SK-N-SH (cell line): ENCODE measurements at regions not wholly inside any gene's neighbourhood (a gene's known extent, or its start where the extent isn't known, plus 50 kb on each side); places are given as distances from the start of the nearest gene placed in this dataset.

Experiments used
- CTCF ChIA-PET: fragments of 300-600, 350-600 bp; formaldehyde crosslinking; extraction: SDS; loops from one replicate; lab custom pipeline; 2021; lab: Yijun Ruan, JAX
- POLR2A ChIA-PET: fragments of 350-600 bp; sonication (Branson Sonifier 250); formaldehyde crosslinking; extraction: SDS; loops from one replicate; lab custom pipeline; 2020; ENCODE audit warnings: antibody characterized with exemption, inconsistent platforms; lab: Yijun Ruan, JAX
- DNase-seq: peaks from one replicate; pipeline ENCODE4 v3.0.0; 2012
- H2AFZ ChIP-seq: fragments of 200-600 bp; sonication (generic); 2 replicates; pipeline ENCODE4 v1.8.1; 2016; ENCODE audit warnings: antibody characterized with exemption, mild to moderate bottlenecking, low read depth
- H3F3A ChIP-seq: fragments of 200-600 bp; sonication (generic); replicated peaks from 2 replicates; pipeline ENCODE3; 2016; ENCODE audit warnings: antibody characterized with exemption, mild to moderate bottlenecking; ENCODE audit not compliant: insufficient read depth
- H3K27ac ChIP-seq, 2 experiments: fragments of 200-500 bp in 1 of 2; fragments of 200-600 bp in 1 of 2; sonication (Bioruptor generic) in 1 of 2; sonication (generic), shearing (Covaris generic) in 1 of 2; 2 replicates each; pipeline versions ENCODE4 v1.5.1 to v1.6.1; 2014 to 2016; ENCODE audit warnings: low read depth in 2 of 2, inconsistent platforms in 1 of 2, low read length in 1 of 2, mild to moderate bottlenecking in 1 of 2, mixed read lengths in 1 of 2
- H3K27me3 ChIP-seq: fragments of 200-600 bp; sonication (generic), shearing (Covaris generic); 2 replicates; pipeline ENCODE4 v1.6.1; 2016; ENCODE audit warnings: mixed run types; ENCODE audit not compliant: insufficient read depth
- H3K36me3 ChIP-seq, 2 experiments: fragments of 200-500 bp in 1 of 2; fragments of 200-600 bp in 1 of 2; sonication (Bioruptor generic) in 1 of 2; sonication (generic) in 1 of 2; replicated peaks in 1 of 2; 2 replicates each; pipeline versions ENCODE3 to v1.5.1; 2014 to 2016; ENCODE audit warnings: low read length in 1 of 2, mild to moderate bottlenecking in 1 of 2; ENCODE audit not compliant: insufficient read depth in 2 of 2, control insufficient read depth in 1 of 2
- H3K4me1 ChIP-seq, 2 experiments: fragments of 200-500 bp in 1 of 2; fragments of 200-600 bp in 1 of 2; sonication (Bioruptor generic) in 1 of 2; sonication (generic), shearing (Covaris generic) in 1 of 2; 2 replicates each; pipeline versions ENCODE4 v1.5.1 to v1.6.1; 2014 to 2016; ENCODE audit warnings: low read depth in 1 of 2, low read length in 1 of 2, mixed run types in 1 of 2; ENCODE audit not compliant: insufficient read depth in 2 of 2, control insufficient read depth in 1 of 2
- H3K4me2 ChIP-seq: fragments of 200-600 bp; sonication (generic), shearing (Covaris generic); 2 replicates; pipeline ENCODE4 v1.6.1; 2017; ENCODE audit warnings: mixed run types
- H3K4me3 ChIP-seq, 2 experiments: fragments of 200-500 bp in 1 of 2; fragments of 200-600 bp in 1 of 2; sonication (Bioruptor generic) in 1 of 2; sonication (generic), shearing (Covaris generic) in 1 of 2; 2 replicates each; pipeline versions ENCODE4 v1.5.1 to v1.8.1; 2014 to 2016; ENCODE audit warnings: low read depth in 2 of 2, inconsistent platforms in 1 of 2, low read length in 1 of 2, mild to moderate bottlenecking in 1 of 2, mixed read lengths in 1 of 2, moderate library complexity in 1 of 2
- H3K79me2 ChIP-seq: fragments of 200-600 bp; sonication (generic); 2 replicates; pipeline ENCODE4 v1.8.1; 2017; ENCODE audit warnings: mild to moderate bottlenecking; ENCODE audit not compliant: insufficient read depth
- H3K9ac ChIP-seq: fragments of 200-600 bp; sonication (generic); 2 replicates; pipeline ENCODE4 v1.6.1; 2017; ENCODE audit warnings: mixed run types
- H3K9me2 ChIP-seq: fragments of 200-600 bp; sonication (generic); 2 replicates; pipeline ENCODE4 v1.6.1; 2017; ENCODE audit warnings: mixed run types
- H3K9me3 ChIP-seq: fragments of 200-600 bp; sonication (generic); 2 replicates; pipeline ENCODE4 v1.6.1; 2017; ENCODE audit warnings: mixed run types, mild to moderate bottlenecking, moderate library complexity
- H4K20me1 ChIP-seq: fragments of 200-600 bp; sonication (generic); 2 replicates; pipeline ENCODE4 v1.6.1; 2017; ENCODE audit warnings: mild to moderate bottlenecking, mixed run types; ENCODE audit not compliant: insufficient read depth
- CTCF ChIP-seq: fragments of 200-600 bp; sonication (generic); IDR thresholded peaks from 2 replicates; pipeline ENCODE4 v1.6.1; 2017; ENCODE audit warnings: antibody characterized with exemption, mild to moderate bottlenecking, moderate library complexity
- ELF1 ChIP-seq: IDR thresholded peaks from 2 replicates; pipeline ENCODE4 v1.4.0; 2012
- EZH2phosphoT487 ChIP-seq: fragments of 200-600 bp; sonication (generic); IDR thresholded peaks from 2 replicates; pipeline ENCODE4 v1.6.1; 2017; ENCODE audit warnings: low read depth, mixed run types, mild to moderate bottlenecking, antibody characterized with exemption, moderate library complexity, borderline replicate concordance
- FOSL2 ChIP-seq: IDR thresholded peaks from 2 replicates; pipeline ENCODE4 v1.4.0; 2012; ENCODE audit warnings: low read depth, mild to moderate bottlenecking, moderate library complexity, borderline replicate concordance
- GATA2 ChIP-seq: sonication (generic); formaldehyde crosslinking; IDR thresholded peaks from 2 replicates; pipeline ENCODE4 v1.5.0; 2020; ENCODE audit warnings: mild to moderate bottlenecking, missing genetic modification reagents
- IRF3 ChIP-seq: fragments of 150-350 bp; IDR thresholded peaks from 2 replicates; pipeline ENCODE4 v1.6.1; 2016; ENCODE audit warnings: mild to moderate bottlenecking, low read depth, low read length
- MXI1 ChIP-seq: IDR thresholded peaks from 2 replicates; pipeline ENCODE4 v1.6.1; 2012; ENCODE audit warnings: mild to moderate bottlenecking, low read depth, low read length, improper control_type of control experiment
- NRF1 ChIP-seq: IDR thresholded peaks from 2 replicates; pipeline ENCODE4 v1.6.1; 2012; ENCODE audit warnings: low read depth, mild to moderate bottlenecking, low read length
- PBX3 ChIP-seq: IDR thresholded peaks from 2 replicates; pipeline ENCODE4; 2012
- RCOR1 ChIP-seq: fragments of 150-350 bp; IDR thresholded peaks from 2 replicates; pipeline ENCODE4 v1.6.1; 2017; ENCODE audit warnings: antibody characterized with exemption, low read length
- REST ChIP-seq: IDR thresholded peaks from 2 replicates; pipeline ENCODE4 v1.6.1; 2012; ENCODE audit warnings: mild to moderate bottlenecking, low read depth, low read length, moderate library complexity
- RXRA ChIP-seq: IDR thresholded peaks from 2 replicates; pipeline ENCODE4 v1.4.0; 2012; ENCODE audit warnings: low read depth, mild to moderate bottlenecking, borderline replicate concordance
- SIN3A ChIP-seq: IDR thresholded peaks from 2 replicates; pipeline ENCODE4 v1.6.1; 2012; ENCODE audit warnings: low read depth, mild to moderate bottlenecking, low read length, moderate library complexity, borderline replicate concordance
- SMC3 ChIP-seq: IDR thresholded peaks from 2 replicates; pipeline ENCODE4 v1.6.1; 2012; ENCODE audit warnings: low read depth, low read length, improper control_type of control experiment
- TAF1 ChIP-seq: IDR thresholded peaks from 2 replicates; pipeline ENCODE4 v1.6.1; 2012; ENCODE audit warnings: low read depth, mild to moderate bottlenecking, low read length, moderate library complexity, borderline replicate concordance
- YY1 ChIP-seq: IDR thresholded peaks from 2 replicates; pipeline ENCODE4 v1.4.0; 2012; ENCODE audit warnings: low read depth, mild to moderate bottlenecking
- WGBS: methylation state at CpG from one replicate; pipeline ENCODE4 v1.1.6; 2017; ENCODE audit warnings: low lambda C conversion rate; 5-methylcytosine and 5-hydroxymethylcytosine counted together
- TF ChIP-seq, protein P1 (sequence below): IDR thresholded peaks from 2 replicates; pipeline ENCODE4 v1.4.0; 2012; ENCODE audit warnings: low read depth, borderline replicate concordance
- TF ChIP-seq, protein P2 (sequence below): fragments of 150-350 bp; IDR thresholded peaks from 2 replicates; pipeline ENCODE4 v1.6.1; 2017; ENCODE audit warnings: antibody characterized with exemption, low read length, low read depth, borderline replicate concordance
- TF ChIP-seq, protein P3 (sequence below): IDR thresholded peaks from 2 replicates; pipeline ENCODE4 v1.4.0; 2012; ENCODE audit warnings: low read depth

- H3K27me3 ChIP-seq: no peaks in the 10 kb centered on the region
- 12% methylated on average over 2 of the region's 2 CpGs for WGBS
- no peak for DNase-seq
- no peak overlapping the region for H3K9ac ChIP-seq
- no peak overlapping the region for H3K27ac ChIP-seq
- no peaks in the 10 kb centered on the region for H3K79me2 ChIP-seq
- no peak for TF ChIP-seq IRF3
- TF ChIP-seq YY1: no peak
- no peak for TF ChIP-seq CTCF
- TF ChIP-seq RXRA: no peak
- TF ChIP-seq MXI1: no peak
- no peak for TF ChIP-seq ELF1
- no peak for TF ChIP-seq TAF1
- TF ChIP-seq GATA2 (CRISPR knock-in tag): no peak
- no peak for TF ChIP-seq SIN3A
- TF ChIP-seq, protein P1, sequence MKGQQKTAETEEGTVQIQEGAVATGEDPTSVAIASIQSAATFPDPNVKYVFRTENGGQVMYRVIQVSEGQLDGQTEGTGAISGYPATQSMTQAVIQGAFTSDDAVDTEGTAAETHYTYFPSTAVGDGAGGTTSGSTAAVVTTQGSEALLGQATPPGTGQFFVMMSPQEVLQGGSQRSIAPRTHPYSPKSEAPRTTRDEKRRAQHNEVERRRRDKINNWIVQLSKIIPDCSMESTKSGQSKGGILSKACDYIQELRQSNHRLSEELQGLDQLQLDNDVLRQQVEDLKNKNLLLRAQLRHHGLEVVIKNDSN: no peak
- no peak for TF ChIP-seq RCOR1
- TF ChIP-seq PBX3: no peak
- TF ChIP-seq REST: no peak
- TF ChIP-seq SMC3: no peak
- no peak for TF ChIP-seq EZH2phosphoT487
- TF ChIP-seq FOSL2: no peak
- TF ChIP-seq, protein P2, sequence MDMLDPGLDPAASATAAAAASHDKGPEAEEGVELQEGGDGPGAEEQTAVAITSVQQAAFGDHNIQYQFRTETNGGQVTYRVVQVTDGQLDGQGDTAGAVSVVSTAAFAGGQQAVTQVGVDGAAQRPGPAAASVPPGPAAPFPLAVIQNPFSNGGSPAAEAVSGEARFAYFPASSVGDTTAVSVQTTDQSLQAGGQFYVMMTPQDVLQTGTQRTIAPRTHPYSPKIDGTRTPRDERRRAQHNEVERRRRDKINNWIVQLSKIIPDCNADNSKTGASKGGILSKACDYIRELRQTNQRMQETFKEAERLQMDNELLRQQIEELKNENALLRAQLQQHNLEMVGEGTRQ: no peak
- TF ChIP-seq NRF1: no peak
- TF ChIP-seq, protein P3, sequence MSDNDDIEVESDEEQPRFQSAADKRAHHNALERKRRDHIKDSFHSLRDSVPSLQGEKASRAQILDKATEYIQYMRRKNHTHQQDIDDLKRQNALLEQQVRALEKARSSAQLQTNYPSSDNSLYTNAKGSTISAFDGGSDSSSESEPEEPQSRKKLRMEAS: no peak
- CTCF ChIA-PET: interaction anchor here (0.7 to 1.2 kb wide), 3 partner anchors 16 to 21 kb away, joined by 3 to 4 read pairs (median 3); no protein-coding TSS in a partner anchor
- H3K4me3 ChIP-seq: no peak overlapping the region
- POLR2A ChIA-PET: no interaction called here
- no peaks in the 10 kb centered on the region for H3F3A ChIP-seq
- H3K9me2 ChIP-seq: no peaks in the 10 kb centered on the region
- H3K4me1 ChIP-seq: peaks cover 0 to 2% of the 10 kb centered on the region in 2 experiments; a peak in 1 of 4 replicates
- no peaks in the 10 kb centered on the region for H4K20me1 ChIP-seq
- peaks cover 4% of the 10 kb centered on the region; the same call in 1 of the 2 replicates for H3K9me3 ChIP-seq
- no peak overlapping the region for H3K4me2 ChIP-seq
- no peaks in the 10 kb centered on the region for H3K36me3 ChIP-seq
- no peak overlapping the region for H2AFZ ChIP-seq
Observed at GRCh38 chr7:136617176-136617575, 251.3 kb upstream of the CHRM2 start.
